NCI-H748 (cell line): ENCODE measurements at regions not wholly inside any gene's neighbourhood (a gene's known extent, or its start where the extent isn't known, plus 50 kb on each side); places are given as distances from the start of the nearest gene placed in this dataset.
"Not testable (repeated sequence)": the region's sequence is repeated elsewhere in the genome, so short reads cannot be mapped to it uniquely, and the experiment has no call there.

Experiments used
- DNase-seq: peaks from one replicate; lab custom pipeline; 2025; ENCODE audit not compliant: unreplicated experiment; lab: John Stamatoyannopoulos, UW

GRCh38 chr3:88000853-88001252 is 58.0 kb downstream of the CGGBP1 start:
- DNase-seq, result peak; percentile 61

- no peak for DNase-seq
These were observed 60.8 kb downstream of the CGGBP1 start for GRCh38 chr3:87997966-87998365.

- no peak for DNase-seq
These were observed 61.5 kb downstream of the CGGBP1 start for GRCh38 chr3:87997298-87997697.

GRCh38 chr3:87996882-87997281 is 61.9 kb downstream of the CGGBP1 start:
- no peak for DNase-seq

GRCh38 chr3:87993566-87993965 is 65.2 kb downstream of the CGGBP1 start:
- no peak for DNase-seq

GRCh38 chr3:87987952-87988351 is 70.9 kb downstream of the CGGBP1 start:
- DNase-seq, result no peak

GRCh38 chr3:87982421-87982820 is 76.4 kb downstream of the CGGBP1 start:
- no peak for DNase-seq

GRCh38 chr3:87979527-87979926 is 79.3 kb downstream of the CGGBP1 start:
- DNase-seq, result no peak

- no peak for DNase-seq
These were observed 81.0 kb downstream of the CGGBP1 start for GRCh38 chr3:87977765-87978164.

GRCh38 chr3:87975716-87976115 is 83.1 kb downstream of the CGGBP1 start:
- no peak for DNase-seq

- peak; percentile 56 for DNase-seq
These were observed 84.9 kb downstream of the CGGBP1 start for GRCh38 chr3:87973906-87974305.

- DNase-seq, result no peak
These were observed 89.2 kb downstream of the CGGBP1 start for GRCh38 chr3:87969620-87970019.

- DNase-seq, result no peak
These were observed 90.1 kb downstream of the CGGBP1 start for GRCh38 chr3:87968668-87969067.

- DNase-seq, result peak; percentile 55
These were observed 100.5 kb downstream of the CGGBP1 start for GRCh38 chr3:87958289-87958688.

- no peak for DNase-seq
These were observed 101.2 kb downstream of the CGGBP1 start for GRCh38 chr3:87957575-87957974.

GRCh38 chr3:87949879-87950208 is 109.0 kb downstream of the CGGBP1 start:
- no peak for DNase-seq

- DNase-seq, result no peak
These were observed 109.5 kb downstream of the CGGBP1 start for GRCh38 chr3:87949189-87949878.

- peak; percentile 74 for DNase-seq
These were observed 112.8 kb downstream of the CGGBP1 start for GRCh38 chr3:87946007-87946406.

- not testable (repeated sequence) for DNase-seq
These were observed 116.5 kb downstream of the CGGBP1 start for GRCh38 chr3:87942256-87942655.

- DNase-seq, result no peak
These were observed 134.3 kb downstream of the CGGBP1 start for GRCh38 chr3:87924485-87924884.

- DNase-seq, result no peak
These were observed 138.3 kb downstream of the CGGBP1 start for GRCh38 chr3:87920549-87920948.

GRCh38 chr3:87901141-87901540 is 157.7 kb downstream of the CGGBP1 start:
- no peak for DNase-seq

- no peak for DNase-seq
These were observed 158.7 kb downstream of the CGGBP1 start for GRCh38 chr3:87900061-87900460.
